ENCODE measurements at regions not wholly inside any gene's neighbourhood (a gene's known extent, or its start where the extent isn't known, plus 50 kb on each side); places are given as distances from the start of the nearest gene placed in this dataset.

DNA sequence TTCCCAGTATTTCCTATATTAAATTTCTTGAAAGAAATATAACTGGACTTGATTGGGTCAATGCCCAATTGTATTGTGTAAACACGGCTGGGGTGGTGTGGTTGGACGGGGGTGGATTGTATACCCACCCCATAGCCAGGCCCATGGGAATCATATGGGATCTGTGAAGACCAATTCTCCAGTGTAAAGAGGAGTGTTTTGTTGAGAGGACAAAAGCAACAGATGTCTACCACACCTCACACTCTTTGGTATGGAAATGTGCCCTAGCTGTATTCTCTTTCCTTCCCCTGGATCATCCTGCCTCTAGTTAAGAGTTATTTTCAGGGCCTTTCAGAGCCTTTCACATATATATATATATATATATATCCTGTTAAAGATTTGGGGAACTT is 57.5 kb upstream of the TGIF1 start:
- 56 to 60% methylated on average over 2 of the region's 2 CpGs for WGBS, 2 donors
- no peak for DNase-seq (ENCODE audit: low spot score in 2 of 2)
- no peak overlapping the region for H3K4me3 ChIP-seq (ENCODE audit: low read depth, poor library complexity, severe bottlenecking)
- TF ChIP-seq, protein P1, sequence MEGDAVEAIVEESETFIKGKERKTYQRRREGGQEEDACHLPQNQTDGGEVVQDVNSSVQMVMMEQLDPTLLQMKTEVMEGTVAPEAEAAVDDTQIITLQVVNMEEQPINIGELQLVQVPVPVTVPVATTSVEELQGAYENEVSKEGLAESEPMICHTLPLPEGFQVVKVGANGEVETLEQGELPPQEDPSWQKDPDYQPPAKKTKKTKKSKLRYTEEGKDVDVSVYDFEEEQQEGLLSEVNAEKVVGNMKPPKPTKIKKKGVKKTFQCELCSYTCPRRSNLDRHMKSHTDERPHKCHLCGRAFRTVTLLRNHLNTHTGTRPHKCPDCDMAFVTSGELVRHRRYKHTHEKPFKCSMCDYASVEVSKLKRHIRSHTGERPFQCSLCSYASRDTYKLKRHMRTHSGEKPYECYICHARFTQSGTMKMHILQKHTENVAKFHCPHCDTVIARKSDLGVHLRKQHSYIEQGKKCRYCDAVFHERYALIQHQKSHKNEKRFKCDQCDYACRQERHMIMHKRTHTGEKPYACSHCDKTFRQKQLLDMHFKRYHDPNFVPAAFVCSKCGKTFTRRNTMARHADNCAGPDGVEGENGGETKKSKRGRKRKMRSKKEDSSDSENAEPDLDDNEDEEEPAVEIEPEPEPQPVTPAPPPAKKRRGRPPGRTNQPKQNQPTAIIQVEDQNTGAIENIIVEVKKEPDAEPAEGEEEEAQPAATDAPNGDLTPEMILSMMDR (IDR thresholded peaks at IDR 0.05): no peak
- no peak for TF ChIP-seq POLR2A (IDR thresholded peaks at IDR 0.05)
- intact Hi-C loops (cut with DNase I; ENCODE audit: low total_unique reads): no loop called here

DNA sequence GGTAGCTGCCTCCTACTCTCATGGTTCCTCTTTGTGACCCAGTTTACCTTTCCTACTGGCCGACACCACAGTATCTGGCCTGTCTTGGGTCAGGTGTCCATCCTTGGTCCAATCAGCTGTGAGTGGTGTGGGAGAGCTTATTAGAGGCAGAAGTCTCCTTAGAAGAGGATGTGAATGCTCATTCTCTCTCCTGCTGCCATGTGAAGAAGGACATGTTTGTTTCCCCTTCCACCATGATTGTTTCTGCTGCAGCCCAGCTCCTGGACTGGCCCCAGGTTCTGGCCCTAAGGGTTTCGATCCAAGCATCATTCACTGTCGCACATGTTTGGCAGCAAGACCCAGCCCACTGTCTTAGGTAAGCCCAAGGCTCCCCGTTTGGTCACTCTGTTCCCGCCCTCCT is 55.3 kb upstream of the TGIF1 start:
- TF ChIP-seq, protein P1 (IDR thresholded peaks at IDR 0.05): no peak
- no peak for TF ChIP-seq POLR2A (IDR thresholded peaks at IDR 0.05)
- intact Hi-C loops (cut with DNase I; ENCODE audit: low total_unique reads): no loop called here
- H3K4me3 ChIP-seq (ENCODE audit: low read depth, poor library complexity, severe bottlenecking): no peak overlapping the region
- DNase-seq (ENCODE audit: low spot score in 2 of 2): no peak
- 98% methylated on average over 5 of the region's 5 CpGs for WGBS, 2 donors

DNA sequence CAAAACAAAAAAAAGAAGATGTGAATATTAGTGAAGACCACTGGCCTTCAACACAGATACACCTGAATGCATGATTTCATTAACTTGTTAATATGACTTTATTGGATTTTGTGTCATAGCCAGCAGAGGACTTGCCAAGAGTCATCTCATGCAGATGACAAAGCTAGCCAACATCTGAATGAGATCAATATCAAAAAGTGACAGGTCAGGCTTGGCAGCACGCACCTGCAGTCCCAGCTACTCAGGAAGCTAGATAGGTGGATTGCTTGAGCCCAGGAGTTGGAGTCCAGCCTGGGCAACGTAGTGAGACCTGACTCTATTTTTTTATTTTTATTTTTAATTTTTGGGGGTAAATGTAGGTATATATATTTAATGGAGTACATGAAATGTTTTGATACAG is 54.5 kb upstream of the TGIF1 start:
- WGBS, 2 donors: 53 to 71% methylated on average over 2 of the region's 2 CpGs
- DNase-seq (ENCODE audit: low spot score in 2 of 2): no peak
- H3K4me3 ChIP-seq (ENCODE audit: low read depth, poor library complexity, severe bottlenecking): no peak overlapping the region
- TF ChIP-seq, protein P1 (IDR thresholded peaks at IDR 0.05): no peak
- no peak for TF ChIP-seq POLR2A (IDR thresholded peaks at IDR 0.05)
- intact Hi-C loops (cut with DNase I; ENCODE audit: low total_unique reads): no loop called here

DNA sequence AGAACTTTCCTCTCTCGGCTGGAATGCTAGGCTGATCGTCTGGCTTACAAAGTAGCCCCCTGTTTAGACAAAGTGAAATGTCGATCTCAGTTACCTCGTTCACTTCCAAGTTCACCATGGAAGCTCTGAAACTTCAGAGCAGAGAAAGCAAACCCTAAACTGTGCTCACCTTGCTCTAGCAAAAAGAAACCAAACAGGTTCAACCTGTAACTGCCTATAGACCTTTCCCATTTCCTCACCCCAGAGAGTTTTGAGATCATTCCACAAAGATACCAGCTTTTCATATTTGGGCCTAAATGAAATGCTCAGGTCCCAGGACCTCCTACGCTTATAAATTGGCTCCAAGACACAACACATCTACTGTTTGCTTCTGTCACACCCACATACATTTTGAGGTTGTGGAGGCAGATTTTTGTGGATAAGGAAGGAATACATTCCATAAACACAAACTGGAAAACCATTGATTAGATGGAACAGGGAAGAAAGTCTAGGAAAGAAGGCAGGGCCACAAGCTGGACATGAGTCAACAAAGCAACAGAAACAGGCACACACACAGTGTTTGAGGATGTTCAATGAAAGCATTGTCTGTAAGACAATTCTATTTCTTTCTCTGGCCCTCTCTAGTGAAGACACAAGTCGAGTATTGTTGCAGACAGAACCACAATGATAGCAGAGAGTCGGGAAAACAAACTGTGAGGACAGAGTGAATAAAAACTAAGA is 52.8 kb upstream of the TGIF1 start:
- WGBS, 2 donors: 55 to 63% methylated on average over 7 of the region's 7 CpGs
- H3K4me3 ChIP-seq (ENCODE audit: low read depth, poor library complexity, severe bottlenecking): no peak overlapping the region
- TF ChIP-seq, protein P1 (IDR thresholded peaks at IDR 0.05): no peak
- no peak for TF ChIP-seq POLR2A (IDR thresholded peaks at IDR 0.05)
- no peak for DNase-seq (ENCODE audit: low spot score in 2 of 2)
- intact Hi-C loops (cut with DNase I; ENCODE audit: low total_unique reads): no loop called here

DNA sequence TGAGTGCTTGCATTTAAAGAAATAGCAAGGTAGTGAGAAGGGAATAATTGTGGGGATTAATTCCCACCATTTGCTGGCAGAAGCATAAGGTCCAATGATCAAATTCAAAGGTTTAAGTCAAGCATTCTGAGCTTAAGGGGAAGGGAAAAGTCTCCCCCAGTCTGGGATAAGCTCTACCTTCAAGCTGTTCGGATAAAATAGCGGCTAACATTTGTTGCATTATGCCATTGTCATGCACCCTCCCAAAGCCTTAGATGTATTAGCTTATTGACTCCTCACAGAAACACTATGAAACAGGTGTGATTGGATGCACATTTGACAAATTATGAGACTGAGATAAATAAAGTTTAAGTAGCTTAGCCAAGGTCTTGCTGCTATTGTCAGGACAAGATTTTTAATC is 52.2 kb upstream of the TGIF1 start:
- intact Hi-C loops (cut with DNase I; ENCODE audit: low total_unique reads): no loop called here
- WGBS, 2 donors: 62 to 79% methylated on average over 2 of the region's 2 CpGs
- no peak overlapping the region for H3K4me3 ChIP-seq (ENCODE audit: low read depth, poor library complexity, severe bottlenecking)
- TF ChIP-seq POLR2A (IDR thresholded peaks at IDR 0.05): no peak
- TF ChIP-seq, protein P1 (IDR thresholded peaks at IDR 0.05): no peak
- DNase-seq (ENCODE audit: low spot score in 2 of 2): no peak

All from lower leg skin (tissue), 4 donors.